Peyer's patch (tissue), 4 donors: ENCODE measurements at regions not wholly inside any gene's neighbourhood (a gene's known extent, or its start where the extent isn't known, plus 50 kb on each side); places are given as distances from the start of the nearest gene placed in this dataset.

Experiments
- POLR2A ChIP-seq, 2 donors: fragments of 450-650 bp; IDR thresholded peaks; one replicate each; pipeline ENCODE4 v1.5.1; 2017; ENCODE audit warnings: antibody characterized with exemption in 2 of 2, mild to moderate bottlenecking in 2 of 2, moderate library complexity in 2 of 2
- TF ChIP-seq, protein P1 (sequence below), 6 experiments: fragments of 450-650 bp in 4 of 6; fragments of 200-600 bp in 2 of 6; sonication (generic) in 1 of 6; IDR thresholded peaks; one replicate each; pipeline ENCODE4 v1.5.1; 2017 to 2019; ENCODE audit warnings: antibody characterized with exemption in 6 of 6, mild to moderate bottlenecking in 3 of 6, moderate library complexity in 1 of 6

DNA sequence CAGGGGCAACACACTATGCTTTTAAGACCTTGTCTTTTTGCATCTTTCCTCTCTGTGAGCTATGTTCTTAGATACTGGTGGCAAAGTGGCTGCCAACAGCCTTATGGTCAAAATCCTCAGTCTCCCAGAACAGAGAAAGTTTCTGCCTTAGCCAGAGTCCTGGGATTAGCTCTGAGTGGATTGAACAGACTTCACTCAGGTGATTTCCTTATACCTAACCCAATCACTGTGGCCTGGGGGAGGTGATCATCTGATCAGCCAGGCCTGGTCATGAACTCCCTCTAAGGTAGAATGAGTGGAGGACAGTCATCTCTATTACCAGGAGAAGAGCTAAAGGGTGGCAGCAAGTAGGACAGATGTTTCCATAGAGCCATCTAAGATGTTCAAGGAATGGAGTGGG, 218.5 kb upstream of the E2F8 start:
- TF ChIP-seq POLR2A (IDR thresholded peaks at IDR 0.05) = no peak
- TF ChIP-seq, protein P1, sequence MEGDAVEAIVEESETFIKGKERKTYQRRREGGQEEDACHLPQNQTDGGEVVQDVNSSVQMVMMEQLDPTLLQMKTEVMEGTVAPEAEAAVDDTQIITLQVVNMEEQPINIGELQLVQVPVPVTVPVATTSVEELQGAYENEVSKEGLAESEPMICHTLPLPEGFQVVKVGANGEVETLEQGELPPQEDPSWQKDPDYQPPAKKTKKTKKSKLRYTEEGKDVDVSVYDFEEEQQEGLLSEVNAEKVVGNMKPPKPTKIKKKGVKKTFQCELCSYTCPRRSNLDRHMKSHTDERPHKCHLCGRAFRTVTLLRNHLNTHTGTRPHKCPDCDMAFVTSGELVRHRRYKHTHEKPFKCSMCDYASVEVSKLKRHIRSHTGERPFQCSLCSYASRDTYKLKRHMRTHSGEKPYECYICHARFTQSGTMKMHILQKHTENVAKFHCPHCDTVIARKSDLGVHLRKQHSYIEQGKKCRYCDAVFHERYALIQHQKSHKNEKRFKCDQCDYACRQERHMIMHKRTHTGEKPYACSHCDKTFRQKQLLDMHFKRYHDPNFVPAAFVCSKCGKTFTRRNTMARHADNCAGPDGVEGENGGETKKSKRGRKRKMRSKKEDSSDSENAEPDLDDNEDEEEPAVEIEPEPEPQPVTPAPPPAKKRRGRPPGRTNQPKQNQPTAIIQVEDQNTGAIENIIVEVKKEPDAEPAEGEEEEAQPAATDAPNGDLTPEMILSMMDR (IDR thresholded peaks at IDR 0.05) = no peak
